HT-29 (cell line): ENCODE measurements at regions not wholly inside any gene's neighbourhood (a gene's known extent, or its start where the extent isn't known, plus 50 kb on each side); places are given as distances from the start of the nearest gene placed in this dataset.
"Not testable (repeated sequence)": the region's sequence is repeated elsewhere in the genome, so short reads cannot be mapped to it uniquely, and the experiment has no call there.

Source experiments
- DNase-seq: peaks from one replicate; pipeline ENCODE4 v3.0.0-alpha.2; 2015; ENCODE audit warnings: low spot score

DNA sequence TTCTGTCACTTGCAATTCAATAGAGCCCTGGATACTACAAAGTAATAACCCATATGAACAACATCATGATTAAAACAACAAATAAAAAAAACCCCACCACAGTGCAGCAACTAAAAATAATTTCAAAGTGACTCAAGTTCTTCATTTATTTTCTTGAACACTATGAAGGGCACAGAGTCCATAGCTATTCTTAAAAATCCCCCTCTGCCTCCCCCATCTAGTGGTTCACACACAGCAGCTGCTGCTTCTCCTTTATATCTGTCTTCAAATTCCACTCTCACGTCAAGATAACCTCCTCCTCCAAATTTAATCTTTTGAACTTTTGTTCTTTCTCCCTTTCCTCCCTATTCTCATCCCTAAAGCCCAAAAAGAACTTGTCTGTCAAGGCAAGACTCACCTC is 591.3 kb downstream of the ZEB2 start:
- no peak for DNase-seq

DNA sequence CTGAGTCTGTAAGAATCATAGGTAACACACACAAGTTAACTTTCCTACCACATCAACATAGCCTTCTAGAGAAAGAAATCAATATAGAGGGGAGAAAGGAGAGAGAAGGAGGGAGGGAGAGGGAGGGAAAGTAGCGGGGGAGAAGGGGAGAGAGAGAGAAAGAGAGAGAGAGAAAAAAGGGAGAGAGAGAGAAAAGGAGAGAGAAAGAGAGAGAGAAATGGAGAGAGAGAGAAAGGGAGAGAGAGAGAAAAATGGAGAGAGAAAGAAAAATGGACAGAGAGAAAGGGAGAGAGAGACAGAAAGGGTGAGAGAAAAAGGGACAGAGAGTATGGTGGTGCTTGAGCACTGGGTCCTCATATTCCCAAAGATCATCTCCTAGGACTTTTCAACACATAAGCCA is 591.7 kb downstream of the ZEB2 start:
- DNase-seq = no peak

DNA sequence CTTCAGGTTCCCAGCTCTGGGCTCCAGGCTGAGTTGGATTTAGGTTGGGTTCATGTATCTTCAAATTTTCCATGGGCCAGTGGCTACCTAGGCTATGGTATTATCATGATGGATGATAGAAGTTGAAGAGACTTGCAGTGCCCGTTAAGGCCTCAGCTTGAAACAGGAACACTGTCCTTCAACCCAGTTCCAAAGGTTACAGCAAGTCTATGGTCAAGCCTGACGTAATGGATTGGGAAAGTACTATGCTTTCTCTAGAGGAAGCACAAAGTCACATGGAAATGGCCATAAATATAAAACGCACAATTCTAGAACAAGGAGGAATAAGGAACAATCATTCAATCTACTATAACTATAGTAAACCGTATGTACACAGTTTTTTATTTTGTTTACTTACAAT is 593.2 kb downstream of the ZEB2 start:
- no peak for DNase-seq

DNA sequence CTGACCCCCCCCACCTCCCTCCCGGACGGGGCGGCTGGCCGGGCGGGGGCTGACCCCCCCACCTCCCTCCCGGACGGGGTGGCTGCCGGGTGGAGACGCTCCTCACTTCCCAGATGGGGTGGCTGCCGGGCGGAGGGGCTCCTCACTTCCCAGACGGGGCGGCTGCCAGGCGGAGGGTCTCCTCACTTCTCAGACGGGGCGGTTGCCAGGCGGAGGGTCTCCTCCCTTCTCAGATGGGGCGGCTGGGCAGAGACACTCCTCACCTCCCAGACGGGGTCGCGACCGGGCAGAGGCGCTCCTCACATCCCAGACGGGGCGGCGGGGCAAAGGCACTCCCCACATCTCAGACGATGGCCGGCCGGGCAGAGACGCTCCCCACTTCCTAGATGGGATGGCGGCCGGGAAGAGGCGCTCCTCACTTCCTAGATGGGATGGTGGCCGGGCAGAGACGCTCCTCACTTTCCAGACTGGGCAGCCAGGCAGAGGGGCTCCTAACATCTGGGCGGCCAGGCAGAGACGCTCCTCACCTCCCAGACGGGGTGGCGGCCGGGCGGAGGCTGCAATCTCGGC is 597.6 kb downstream of the ZEB2 start:
- not testable (repeated sequence) for DNase-seq

DNA sequence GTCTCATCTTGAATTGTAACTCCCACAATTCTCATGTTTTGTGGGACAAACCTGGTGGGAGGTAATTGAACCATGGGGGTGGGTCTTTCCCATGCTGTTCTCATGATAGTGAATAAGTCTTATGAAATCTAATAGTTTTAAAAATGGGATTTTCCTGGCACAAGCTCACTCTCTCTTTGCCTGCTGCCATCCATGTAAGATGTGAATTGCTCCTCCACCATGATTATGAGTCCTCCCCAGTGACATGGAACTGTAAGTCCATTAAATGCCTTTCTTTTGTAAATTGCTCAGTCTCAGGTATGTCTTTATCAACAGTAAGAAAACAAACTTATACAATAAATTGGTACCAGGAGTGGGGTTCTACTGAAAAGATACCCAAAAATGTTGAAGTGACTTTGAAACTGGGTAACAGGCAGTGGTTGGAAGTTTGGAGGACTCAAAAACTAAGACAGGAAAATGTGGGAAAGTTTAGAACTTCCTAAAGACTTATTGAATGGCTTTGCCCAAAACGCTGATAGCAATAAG is 601.4 kb downstream of the ZEB2 start:
- no peak for DNase-seq

DNA sequence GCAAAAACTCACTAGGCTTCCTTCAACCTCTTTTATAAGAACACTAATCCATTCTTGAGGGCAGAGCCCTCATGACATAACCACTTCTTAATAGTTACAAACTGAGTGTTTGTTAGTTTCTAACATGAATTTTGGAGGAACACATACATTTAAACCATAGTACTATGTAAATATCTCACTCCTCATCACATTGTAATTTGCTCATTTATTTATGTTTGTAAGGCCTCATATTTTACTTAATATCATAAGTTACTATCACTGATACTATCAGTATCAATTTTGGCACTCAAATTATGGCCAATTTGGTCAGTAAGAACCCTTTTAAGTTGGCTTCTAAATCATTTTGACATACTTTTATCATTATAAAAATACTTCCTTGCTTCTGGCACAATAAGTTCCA is 603.1 kb downstream of the ZEB2 start:
- no peak for DNase-seq

DNA sequence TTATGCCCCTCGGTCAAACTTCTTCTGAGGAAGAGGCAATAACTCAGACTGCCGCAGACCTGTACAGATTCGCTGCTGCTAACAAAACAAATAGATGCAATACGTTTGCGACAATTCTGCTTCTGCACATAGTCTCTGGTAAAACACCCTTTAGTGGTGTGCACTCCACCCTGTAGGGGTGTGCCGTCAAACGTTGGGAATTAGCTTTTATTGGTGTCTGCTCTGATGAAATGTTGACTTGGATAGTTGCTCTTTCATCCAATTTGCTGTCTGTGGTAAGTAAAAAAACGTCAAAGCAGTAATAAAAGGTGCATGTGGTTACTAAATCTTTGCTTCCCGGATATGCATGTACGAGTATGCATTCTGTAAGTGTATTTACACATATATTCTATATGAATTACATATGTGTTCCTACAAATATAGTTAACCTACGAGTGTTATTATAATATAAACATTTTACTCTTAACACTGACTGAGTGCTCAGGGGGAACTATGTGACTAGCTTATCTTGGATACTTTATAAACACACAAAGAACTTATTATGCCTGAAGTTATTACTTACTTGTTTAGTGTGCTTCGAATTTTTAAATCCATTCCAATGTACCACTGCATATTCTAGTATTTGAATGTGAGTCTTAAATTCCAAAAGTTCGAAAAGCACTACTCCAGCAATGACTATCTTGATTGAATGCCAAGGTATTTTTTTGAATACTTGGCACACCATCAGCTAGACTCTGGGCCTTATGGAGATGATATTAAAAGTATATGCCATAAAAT is 610.2 kb downstream of the ZEB2 start:
- DNase-seq = no peak

DNA sequence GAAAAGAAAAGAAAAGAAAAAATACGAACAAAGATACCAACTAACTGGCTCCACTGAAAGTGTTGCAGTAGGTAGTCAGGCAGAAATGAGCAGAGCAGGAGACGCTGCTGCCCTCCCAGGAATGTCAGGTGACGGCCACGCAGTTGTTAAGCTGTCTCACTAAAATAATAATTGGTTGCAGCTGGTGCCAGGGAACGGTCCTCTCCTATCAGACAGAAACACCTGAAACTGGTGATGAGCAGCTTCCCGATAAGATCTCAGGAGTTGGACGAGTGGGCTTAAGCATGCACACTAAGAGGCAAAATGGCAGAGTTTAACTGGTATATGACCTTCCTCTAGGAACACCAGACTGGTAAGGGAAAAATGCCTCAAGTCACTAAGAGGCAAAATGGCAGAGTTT is 611.1 kb downstream of the ZEB2 start:
- DNase-seq = no peak

DNA sequence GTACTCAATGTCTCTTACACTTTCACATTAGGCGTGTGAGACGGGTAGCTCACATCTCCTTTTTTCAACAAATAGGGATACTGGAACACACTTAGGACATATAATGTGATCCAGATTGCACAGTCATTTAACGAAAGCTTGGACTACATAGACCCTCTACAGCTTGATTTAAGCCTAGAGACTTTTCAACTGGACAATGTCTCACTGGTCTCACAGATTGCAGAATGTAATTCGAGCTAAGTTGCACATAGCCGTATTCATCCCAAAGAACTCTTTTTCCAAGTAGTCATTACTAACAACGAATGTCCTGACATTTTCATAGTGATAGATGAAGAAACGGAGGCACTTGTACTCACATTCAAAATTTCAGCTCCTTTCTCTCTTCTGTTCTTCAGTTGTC is 612.1 kb downstream of the ZEB2 start:
- DNase-seq = no peak

DNA sequence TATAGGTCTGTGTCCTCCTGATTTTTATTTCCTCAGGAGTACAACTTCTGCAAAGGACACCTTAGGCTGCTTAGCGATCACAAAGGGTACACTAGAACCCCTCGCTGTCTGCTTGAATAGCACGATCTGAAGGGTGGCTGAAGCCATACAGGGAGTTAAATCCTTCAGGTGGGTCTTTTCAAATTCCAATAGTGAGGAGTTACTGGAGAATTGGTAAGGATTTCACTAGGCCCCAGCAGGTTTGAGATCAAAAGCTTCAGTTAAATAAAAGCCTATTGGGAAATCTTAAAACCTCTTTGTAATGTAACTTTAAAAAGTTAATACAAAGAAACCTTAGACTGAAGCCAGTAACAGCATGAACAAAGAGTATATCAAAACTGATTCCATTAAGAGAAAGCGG is 613.1 kb downstream of the ZEB2 start:
- DNase-seq = no peak

DNA sequence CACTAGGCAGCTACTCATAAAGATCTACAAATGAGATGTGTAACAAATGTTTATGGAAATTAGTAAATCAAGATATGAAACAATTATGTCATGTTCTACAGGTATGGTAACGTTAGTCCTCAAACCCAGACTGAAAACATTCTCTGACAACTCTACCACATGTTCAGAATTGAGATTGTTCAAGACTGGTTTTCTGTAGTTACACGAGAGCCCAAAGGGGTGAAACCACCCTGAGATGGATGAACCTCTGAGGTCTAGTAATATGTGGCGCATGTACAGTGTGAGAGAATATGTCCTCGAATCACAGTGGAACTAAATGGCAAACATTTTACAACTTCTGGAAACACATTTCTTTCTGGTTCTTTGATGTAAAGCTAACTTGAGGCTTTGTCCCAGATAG is 614.3 kb downstream of the ZEB2 start:
- no peak for DNase-seq

DNA sequence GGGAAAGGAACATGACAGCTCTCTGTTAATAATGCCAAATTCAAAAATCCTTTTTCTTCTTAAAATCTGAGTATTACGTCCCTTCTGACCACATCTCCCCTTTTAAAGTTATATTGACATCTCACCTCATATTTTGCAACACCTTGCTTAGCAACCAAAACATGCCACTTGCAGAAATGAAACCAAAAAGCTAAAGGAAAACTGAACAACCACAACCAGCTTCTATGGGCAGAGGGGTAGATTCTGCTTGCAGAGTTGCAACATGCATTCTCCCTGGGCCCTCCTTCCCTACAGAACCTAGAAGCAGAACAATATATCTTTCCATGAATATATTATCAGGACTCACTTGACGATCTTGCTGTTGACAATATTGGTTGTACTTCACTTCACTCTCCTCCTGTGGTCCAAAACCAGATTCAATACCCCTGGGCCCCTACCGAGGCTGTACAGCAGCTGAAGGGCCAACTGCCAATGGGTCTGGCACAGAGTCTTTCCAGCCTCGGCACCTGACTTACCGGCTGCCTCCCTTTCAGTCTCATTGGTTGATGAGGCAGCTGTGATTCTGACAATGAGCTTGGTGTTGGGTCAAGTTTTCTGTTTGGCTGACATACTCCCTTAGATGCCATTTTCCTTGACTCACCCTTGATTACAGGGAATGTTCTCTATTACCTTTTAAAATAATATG is 616.6 kb downstream of the ZEB2 start:
- peak; percentile 27 for DNase-seq

DNA sequence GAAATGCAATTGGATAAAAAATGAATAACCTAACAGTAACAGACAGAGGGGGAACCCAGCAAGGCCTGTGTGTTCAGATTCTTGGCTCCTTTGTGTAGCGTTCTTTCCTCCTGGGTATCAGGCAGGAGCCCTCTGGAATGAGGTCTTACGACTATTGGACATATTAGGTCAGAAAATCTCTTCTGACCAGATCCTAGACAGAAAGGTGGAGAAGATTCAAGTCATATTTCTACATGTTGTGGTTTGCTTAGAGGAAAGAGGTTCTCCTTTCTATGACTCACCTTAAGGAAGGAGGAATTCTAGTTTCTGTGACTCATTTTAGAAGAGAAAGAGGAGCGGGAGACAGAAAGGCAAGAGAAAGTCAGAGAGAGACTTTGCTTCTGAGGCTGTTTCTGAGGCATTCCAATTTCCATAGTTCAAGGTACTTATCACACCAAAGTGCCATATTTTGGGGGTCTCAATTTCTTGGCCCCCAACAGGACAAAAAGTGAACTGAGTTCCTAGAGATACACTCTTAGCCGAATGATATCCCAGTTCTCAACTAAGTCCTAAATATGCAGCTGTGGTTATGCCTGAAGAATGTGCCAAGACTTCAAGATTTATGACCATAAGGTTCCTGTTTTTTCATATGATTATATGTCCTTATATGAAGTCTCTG is 618.6 kb downstream of the ZEB2 start:
- peak; percentile 57 for DNase-seq

DNA sequence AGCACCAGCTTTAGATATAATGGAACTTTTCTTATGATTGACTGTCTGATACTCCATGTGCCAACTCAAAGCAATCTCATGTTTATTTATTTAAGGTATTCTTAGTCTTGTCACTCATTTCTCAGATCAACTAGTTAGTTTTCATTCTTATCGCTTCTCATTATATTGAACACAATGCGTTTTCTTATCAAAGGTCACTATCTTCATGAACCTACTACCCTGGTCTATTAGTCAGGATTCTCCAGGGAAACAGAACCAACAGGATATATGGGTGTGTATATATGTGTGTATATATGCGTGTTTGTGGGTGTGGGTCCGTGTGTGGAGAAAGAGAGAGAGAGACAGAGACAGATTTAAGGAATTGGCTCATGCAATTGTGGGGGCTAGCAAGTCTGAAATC is 619.9 kb downstream of the ZEB2 start:
- peak; percentile 8 for DNase-seq

DNA sequence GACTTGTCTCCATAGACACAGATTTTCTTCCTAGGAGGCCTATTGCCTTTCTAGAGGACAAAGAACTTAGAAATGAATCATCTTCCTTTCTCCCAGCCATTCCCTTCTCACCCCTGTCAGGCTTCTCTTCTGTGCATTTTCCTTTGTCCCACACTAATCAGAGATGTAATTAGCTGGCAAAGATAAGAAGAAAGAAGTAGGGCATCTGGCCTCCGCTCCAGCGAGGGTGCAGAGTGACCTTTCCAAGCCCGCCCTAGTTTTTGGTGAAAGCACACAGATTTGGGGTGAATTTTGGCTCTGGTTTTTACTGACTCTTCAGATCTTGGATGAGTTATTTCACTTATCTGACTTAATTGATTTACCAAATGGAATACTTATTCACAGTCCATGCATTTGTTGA is 626.5 kb downstream of the ZEB2 start:
- no peak for DNase-seq

DNA sequence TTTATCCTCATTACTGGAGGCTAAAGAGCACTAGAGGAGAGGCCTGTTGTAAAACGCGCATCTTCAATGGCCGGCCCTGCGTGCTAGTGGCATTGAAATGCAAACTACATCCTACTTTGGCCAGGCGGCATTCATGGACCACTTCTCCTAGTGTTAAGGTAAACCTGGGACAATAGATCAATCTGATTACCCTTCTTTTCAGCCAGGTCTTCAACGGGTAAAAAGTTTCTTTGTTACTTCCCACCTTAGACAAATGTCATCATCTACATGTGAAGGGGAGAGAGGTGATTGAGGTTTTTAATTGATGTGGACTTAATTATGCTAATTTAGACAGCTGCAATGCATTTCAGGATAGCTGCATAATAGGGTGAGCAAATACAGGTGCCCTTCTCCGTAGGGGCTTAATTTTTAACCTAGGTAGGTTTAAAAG is 628.0 kb downstream of the ZEB2 start:
- no peak for DNase-seq

DNA sequence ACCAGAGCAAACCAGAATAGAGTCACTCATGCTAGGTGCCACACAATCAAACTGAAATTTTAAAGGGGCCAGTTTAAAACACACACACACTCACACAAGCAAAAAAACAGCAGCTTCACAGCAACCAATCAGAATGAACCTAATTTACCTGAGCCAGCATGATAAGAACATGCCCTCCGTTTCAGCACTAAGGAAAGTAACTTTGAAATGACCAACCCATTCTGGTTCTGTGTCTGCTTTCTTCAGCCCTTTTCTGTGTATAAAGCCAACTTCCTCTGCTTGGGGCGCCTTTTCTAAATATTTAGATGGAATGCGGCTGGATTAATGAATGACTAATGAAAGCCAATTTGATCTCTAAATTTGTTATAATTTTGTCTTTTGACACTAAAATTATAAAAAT is 629.1 kb downstream of the ZEB2 start:
- no peak for DNase-seq

DNA sequence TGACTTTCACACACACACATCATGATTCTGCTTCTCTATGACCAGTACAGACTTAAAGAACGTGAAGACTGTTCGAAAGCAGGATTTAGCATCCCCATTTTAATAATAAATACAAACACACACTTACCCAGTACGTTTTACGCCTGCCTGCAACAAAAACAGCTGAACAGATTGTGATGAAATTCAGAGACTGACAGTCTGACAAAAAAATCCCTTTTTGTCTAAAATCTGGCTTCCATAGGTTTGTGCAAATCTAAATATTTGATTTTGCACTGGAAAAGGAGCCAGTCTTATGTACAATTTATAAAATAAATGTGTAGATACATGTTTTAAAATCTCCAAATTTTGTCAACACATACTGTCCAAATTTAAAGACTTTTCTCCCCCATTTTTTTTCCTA is 630.7 kb downstream of the ZEB2 start:
- no peak for DNase-seq

DNA sequence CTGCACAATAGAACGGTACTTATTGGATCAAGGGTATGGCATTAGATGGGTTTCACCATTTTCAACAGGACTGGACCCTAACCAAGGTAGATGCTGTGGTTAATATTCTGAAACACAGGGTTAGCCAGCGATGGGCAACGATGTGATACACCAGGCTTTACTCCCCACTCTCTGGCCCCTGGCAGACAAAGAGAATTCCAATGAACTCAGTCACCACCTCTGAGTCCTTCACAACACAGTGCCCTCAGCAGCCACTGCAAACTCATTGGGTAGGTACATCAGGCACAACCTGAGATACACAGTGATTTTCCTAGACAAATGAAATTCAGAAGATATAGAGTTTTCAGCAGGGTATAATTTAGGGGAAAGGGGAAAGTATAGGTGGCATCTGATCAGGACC is 634.5 kb downstream of the ZEB2 start:
- no peak for DNase-seq

DNA sequence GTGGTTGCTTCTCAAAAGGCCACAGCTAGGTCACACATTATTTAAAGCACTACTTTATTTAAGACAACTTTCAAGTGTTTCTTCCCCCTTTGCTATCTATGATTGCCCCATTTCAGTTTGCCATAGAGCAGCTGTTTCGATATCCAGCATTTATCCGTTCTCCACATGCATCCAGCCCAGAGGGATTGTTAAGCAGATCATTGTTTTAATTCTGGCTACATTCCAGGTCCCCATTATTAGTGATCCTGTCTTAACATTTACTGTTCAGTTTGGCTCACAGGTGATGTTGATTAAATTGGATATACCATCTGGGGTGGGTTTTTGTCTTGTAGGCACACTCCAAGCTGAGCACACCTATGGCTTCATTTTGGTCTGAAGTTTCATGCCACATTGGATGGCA is 638.7 kb downstream of the ZEB2 start:
- DNase-seq = no peak

DNA sequence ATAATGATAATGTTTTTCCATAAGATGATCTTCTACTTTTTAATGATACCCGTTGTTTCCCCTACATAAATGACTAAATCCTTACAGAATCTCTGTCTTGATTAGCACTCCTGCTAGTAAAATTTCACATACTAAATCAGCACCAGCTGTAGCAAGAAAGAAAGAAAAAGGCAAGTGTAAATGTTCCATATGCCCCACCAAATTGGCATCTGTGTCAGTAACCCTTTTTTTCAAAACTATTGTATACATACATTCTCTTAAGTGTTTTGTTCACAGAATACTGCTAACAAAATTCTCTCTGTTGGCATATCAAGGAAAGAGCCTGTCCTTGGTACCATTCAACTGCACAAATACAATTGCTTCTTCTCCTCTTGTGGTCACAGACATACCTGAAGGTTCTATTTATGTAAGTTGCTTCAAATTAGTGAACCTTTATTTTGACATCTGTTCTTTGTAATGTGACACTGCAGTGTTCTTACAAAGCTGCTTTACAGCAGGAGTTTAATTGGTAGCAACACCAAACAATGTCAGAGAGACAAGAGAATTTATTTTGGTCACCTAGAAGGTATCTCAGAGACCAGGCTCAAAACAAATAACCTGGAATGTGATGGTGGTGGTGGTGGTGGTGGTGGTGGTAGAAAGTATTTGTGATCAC is 641.9 kb downstream of the ZEB2 start:
- no peak for DNase-seq

DNA sequence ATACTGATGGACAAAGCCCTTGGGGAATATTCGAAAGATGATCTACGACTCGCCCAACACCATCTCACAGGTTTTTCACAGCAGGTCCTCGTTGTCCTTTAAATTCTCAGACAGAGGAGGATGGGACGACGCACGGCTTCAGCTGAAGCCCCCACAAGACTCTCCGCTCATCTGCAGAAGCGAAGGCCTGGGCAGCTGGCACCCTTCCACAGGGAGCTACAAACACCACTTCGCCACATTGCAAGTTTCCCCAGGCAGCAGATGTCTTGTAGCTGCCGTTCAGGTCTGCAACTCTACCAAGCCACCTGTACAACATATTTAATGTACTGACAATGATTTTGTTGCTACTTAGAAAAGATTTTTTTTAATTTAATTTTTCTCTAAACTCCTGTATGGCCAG is 642.9 kb downstream of the ZEB2 start:
- DNase-seq = no peak
